IMR-90 (cell line): ENCODE measurements at regions not wholly inside any gene's neighbourhood (a gene's known extent, or its start where the extent isn't known, plus 50 kb on each side); places are given as distances from the start of the nearest gene placed in this dataset.

Source experiments
- ATAC-seq: fragments of 200-7000 bp; cut with Tn5 transposase; 2 replicates; pipeline ENCODE4 v1.9.1; 2020; ENCODE audit warnings: low read depth, mild to moderate bottlenecking, moderate library complexity
- BruUV-seq: library from RNA; stranded (reverse); fragments of 400-500 nt; replicated peaks from 2 replicates; lab custom pipeline; 2021; lab: Mats Ljungman, UMichigan
- CTCF ChIA-PET: fragments of 300-600 bp; formaldehyde crosslinking; extraction: SDS; loops from one replicate; lab custom pipeline; 2021; ENCODE audit warnings: antibody characterized with exemption; lab: Yijun Ruan, JAX
- POLR2A ChIA-PET: fragments of 300-600 bp; sonication (Branson Sonifier 250); formaldehyde crosslinking; loops from one replicate; lab custom pipeline; 2022; ENCODE audit warnings: antibody characterized with exemption; ENCODE audit not compliant: unreplicated experiment; lab: Charles Lee
- DNase-seq: peaks from one replicate; pipeline ENCODE4 v3.0.0; 2013
- H2AFZ ChIP-seq: replicated peaks from 2 replicates; pipeline ENCODE3; 2013; ENCODE audit warnings: low read length, mild to moderate bottlenecking; ENCODE audit not compliant: poor library complexity
- H2AK5ac ChIP-seq: 2 replicates; pipeline ENCODE4 v1.6.1; 2013; ENCODE audit warnings: low read depth, low read length, inconsistent platforms
- H2AK9ac ChIP-seq: replicated peaks from 2 replicates; pipeline ENCODE3; 2013; ENCODE audit warnings: mild to moderate bottlenecking, low read depth, low read length, moderate library complexity; ENCODE audit not compliant: poor library complexity
- H2BK120ac ChIP-seq: 2 replicates; pipeline ENCODE4 v1.6.1; 2013; ENCODE audit warnings: low read depth, low read length, inconsistent platforms
- H2BK15ac ChIP-seq: 3 replicates; pipeline ENCODE4 v1.6.1; 2013; ENCODE audit warnings: low read depth, low read length, inconsistent platforms
- H2BK20ac ChIP-seq: 2 replicates; pipeline ENCODE4 v1.6.1; 2013; ENCODE audit warnings: low read depth, mild to moderate bottlenecking, inconsistent platforms, low read length, moderate library complexity
- H2BK5ac ChIP-seq: 2 replicates; pipeline ENCODE4 v1.6.1; 2013; ENCODE audit warnings: mild to moderate bottlenecking, low read depth, low read length, inconsistent platforms; ENCODE audit not compliant: poor library complexity, severe bottlenecking
- H3K14ac ChIP-seq: replicated peaks from 2 replicates; pipeline ENCODE4 v1.6.1; 2013; ENCODE audit warnings: low read depth, low read length, inconsistent platforms
- H3K18ac ChIP-seq: 2 replicates; pipeline ENCODE4 v1.6.1; 2013; ENCODE audit warnings: low read depth, low read length, control low read depth
- H3K23ac ChIP-seq: 2 replicates; pipeline ENCODE4 v1.6.1; 2013; ENCODE audit warnings: low read depth, low read length, inconsistent platforms
- H3K27ac ChIP-seq: 2 replicates; pipeline ENCODE4 v1.5.1; 2013; ENCODE audit warnings: mild to moderate bottlenecking, control low read depth, low read length; ENCODE audit not compliant: insufficient read depth
- H3K27me3 ChIP-seq: 2 replicates; pipeline ENCODE4 v1.6.1; 2013; ENCODE audit warnings: low read length; ENCODE audit not compliant: control insufficient read depth, insufficient read depth
- H3K36me3 ChIP-seq: 2 replicates; pipeline ENCODE4 v1.6.1; 2013; ENCODE audit warnings: low read length, mixed read lengths; ENCODE audit not compliant: control insufficient read depth, insufficient read depth
- H3K4ac ChIP-seq: 2 replicates; pipeline ENCODE4 v1.6.1; 2013; ENCODE audit warnings: low read depth, low read length, inconsistent platforms
- H3K4me1 ChIP-seq: 2 replicates; pipeline ENCODE4 v1.6.1; 2013; ENCODE audit warnings: low read length, mixed read lengths; ENCODE audit not compliant: control insufficient read depth, insufficient read depth
- H3K4me2 ChIP-seq: 2 replicates; pipeline ENCODE4 v1.6.1; 2013; ENCODE audit warnings: low read depth, mild to moderate bottlenecking, control low read depth, low read length, moderate library complexity
- H3K4me3 ChIP-seq: 2 replicates; pipeline ENCODE4 v1.5.1; 2013; ENCODE audit warnings: low read depth, mild to moderate bottlenecking, control low read depth, low read length, moderate library complexity; ENCODE audit not compliant: insufficient read depth
- H3K56ac ChIP-seq: 2 replicates; pipeline ENCODE4 v1.6.1; 2013; ENCODE audit warnings: low read length, inconsistent platforms; ENCODE audit not compliant: insufficient read depth; ENCODE audit errors: extremely low read depth
- H3K79me1 ChIP-seq, 2 experiments: 2 replicates each; pipeline ENCODE4 v1.6.1; 2013; ENCODE audit warnings: low read length in 2 of 2, inconsistent platforms in 1 of 2, low read depth in 1 of 2
- H3K9ac ChIP-seq: 2 replicates; pipeline ENCODE4 v1.6.1; 2013; ENCODE audit warnings: low read depth, low read length, control low read depth
- H3K9me1 ChIP-seq: 2 replicates; pipeline ENCODE4 v1.6.1; 2013; ENCODE audit warnings: low read length, inconsistent platforms; ENCODE audit not compliant: insufficient read depth
- H3K9me3 ChIP-seq: 2 replicates; pipeline ENCODE4 v1.6.1; 2013; ENCODE audit warnings: low read length; ENCODE audit not compliant: control insufficient read depth, insufficient read depth
- H4K20me1 ChIP-seq: 2 replicates; pipeline ENCODE4 v1.6.1; 2013; ENCODE audit warnings: low read length, inconsistent platforms; ENCODE audit not compliant: insufficient read depth
- H4K5ac ChIP-seq: 2 replicates; pipeline ENCODE4 v1.6.1; 2013; ENCODE audit warnings: mild to moderate bottlenecking, low read depth, low read length, control low read depth
- H4K8ac ChIP-seq, 2 experiments: 2 replicates each; pipeline ENCODE4 v1.6.1; 2013; ENCODE audit warnings: low read depth in 2 of 2, low read length in 2 of 2, control low read depth in 1 of 2, inconsistent platforms in 1 of 2
- H4K91ac ChIP-seq: 2 replicates; pipeline ENCODE4 v1.6.1; 2013; ENCODE audit warnings: low read depth, low read length, inconsistent platforms; ENCODE audit not compliant: insufficient read depth
- CTCF ChIP-seq: conservative IDR thresholded peaks from 2 replicates; pipeline ENCODE4 v1.5.1; 2012; ENCODE audit warnings: mild to moderate bottlenecking, low read depth, low read length, improper control_type of control experiment
- FOS ChIP-seq: fragments of 150-350 bp; IDR thresholded peaks from 2 replicates; pipeline ENCODE4 v1.6.1; 2016; ENCODE audit warnings: low read depth, low read length
- RCOR1 ChIP-seq: IDR thresholded peaks from 2 replicates; pipeline ENCODE4 v1.6.1; 2012; ENCODE audit warnings: mild to moderate bottlenecking, low read length, improper control_type of control experiment; ENCODE audit not compliant: insufficient replicate concordance
- SMC3 ChIP-seq: fragments of 150-350 bp; IDR thresholded peaks from 2 replicates; pipeline ENCODE4 v1.6.1; 2016; ENCODE audit warnings: low read depth, mild to moderate bottlenecking, antibody characterized with exemption, low read length, moderate library complexity
- WGBS, 2 experiments: methylation state at CpG; one replicate each; pipeline versions ENCODE4 v1.1.5 to v1.1.7; 2013; ENCODE audit warnings: missing lambda C conversion rate in 2 of 2; ENCODE audit not compliant: insufficient read length in 1 of 2; ENCODE audit errors: extremely low coverage in 2 of 2; 5-methylcytosine and 5-hydroxymethylcytosine counted together
- dilution Hi-C: fragments of 300-500 bp; cut with HindIII; formaldehyde crosslinking; loops from one replicate; pipeline ENCODE4 v1.14.3; 2018; ENCODE audit warnings: low sequenced_read_pairs; ENCODE audit not compliant: unreplicated experiment
- in situ Hi-C: fragments of 300-500 bp; cut with MboI; formaldehyde crosslinking; loops from 3 replicates; pipeline ENCODE4 v1.14.3; 2019; ENCODE audit warnings: low sequenced_read_pairs, inconsistent platforms, mixed read lengths
- intact Hi-C: fragments of 100-400 bp; cut with micrococcal nuclease; formaldehyde crosslinking; loops from 2 replicates; pipeline ENCODE4 v1.10.0; 2022

GRCh38 chr2:71759060-71759459, 305.7 kb downstream of the DYSF start:
- Histone ChIP-seq H3K9me1 (peaks cover 6% of the 10 kb centered on the region; the same call in 1 of the 2 replicates), H2BK5ac (peak overlapping the region; percentile 52), H3K27me3 (peaks cover 4% of the 10 kb centered on the region; the same call in 1 of the 2 replicates), H3K9ac (no peak overlapping the region), H2BK15ac (no peak overlapping the region), H4K5ac (no peak overlapping the region), H3K4me2 (no peak overlapping the region), H3K4ac (no peak overlapping the region), H3K23ac (no peak overlapping the region), H2BK120ac (no peak overlapping the region), H2AK5ac (no peak overlapping the region), H3K79me1 (no peaks in the 10 kb centered on the region), H3K14ac (no peak overlapping the region), H3K18ac (no peak overlapping the region; the same call in 1 of the 2 replicates), H3K4me3 (no peak overlapping the region), H2BK20ac (no peak overlapping the region), H3K9me3 (peaks cover 2% of the 10 kb centered on the region; the same call in 1 of the 2 replicates), H4K91ac (no peak overlapping the region), H3K56ac (no peak overlapping the region), H3K27ac (no peak overlapping the region), H4K20me1 (no peaks in the 10 kb centered on the region), H4K8ac (no peak overlapping the region), H2AK9ac (no peak overlapping the region), H3K4me1 (peaks cover 6% of the 10 kb centered on the region; the same call in 1 of the 2 replicates), H2AFZ (no peak overlapping the region), H3K36me3 (no peaks in the 10 kb centered on the region)
- DNase-seq (peak; percentile 48), ATAC-seq (peak; percentile 77)
- POLR2A ChIA-PET = no interaction called here
- no CpG with 5 or more reads among the region's 6 CpGs for WGBS, 2 experiments
- BruUV-seq = no TSS peak
- in situ Hi-C loops = no loop called here
- TF ChIP-seq CTCF (no peak), SMC3 (no peak), FOS (no peak), RCOR1 (no peak)
- CTCF ChIA-PET = no interaction called here
- dilution Hi-C loops = no loop called here
- intact Hi-C loops = no loop called here
